ENCODE measurements at regions not wholly inside any gene's neighbourhood (a gene's known extent, or its start where the extent isn't known, plus 50 kb on each side); places are given as distances from the start of the nearest gene placed in this dataset.
"Not testable (repeated sequence)": the region's sequence is repeated elsewhere in the genome, so short reads cannot be mapped to it uniquely, and the experiment has no call there.

- Histone ChIP-seq H3K27me3 (replicated peaks; ENCODE audit: insufficient read depth) (no peaks in the 10 kb centered on the region), H3K27ac (no peak overlapping the region), H3K36me3 (no peaks in the 10 kb centered on the region), H3K9me3 (no peaks in the 10 kb centered on the region), H3K4me3 (no peak overlapping the region), H3K4me1 (ENCODE audit: control insufficient read depth in 1 of 2, low read depth in 2 of 2) (peaks cover 10 to 29% of the 10 kb centered on the region in 2 donors)
- DNase-seq (ENCODE audit: low spot score) (no peak), ATAC-seq (ENCODE audit: insufficient number of reproducible peaks, low FRiP score, low read depth) (no peak)
- TF ChIP-seq CTCF (IDR thresholded peaks at IDR 0.05), result no peak
These were observed 61.9 kb upstream of the ADGRL2 start for GRCh38 chr1:81738875-81739274.

- Histone ChIP-seq H3K36me3 (no peaks in the 10 kb centered on the region), H3K9me3 (no peaks in the 10 kb centered on the region), H3K4me3 (no peak overlapping the region), H3K27me3 (replicated peaks; ENCODE audit: insufficient read depth) (no peaks in the 10 kb centered on the region), H3K4me1 (ENCODE audit: control insufficient read depth in 1 of 2, low read depth in 2 of 2) (peaks cover 0 to 3% of the 10 kb centered on the region in 2 donors), H3K27ac (no peak overlapping the region)
- ATAC-seq (ENCODE audit: insufficient number of reproducible peaks, low FRiP score, low read depth), result no peak
- DNase-seq (ENCODE audit: low spot score), result no peak
- TF ChIP-seq CTCF (IDR thresholded peaks at IDR 0.05), result no peak
These were observed 67.3 kb upstream of the ADGRL2 start for GRCh38 chr1:81733480-81733879.

DNA sequence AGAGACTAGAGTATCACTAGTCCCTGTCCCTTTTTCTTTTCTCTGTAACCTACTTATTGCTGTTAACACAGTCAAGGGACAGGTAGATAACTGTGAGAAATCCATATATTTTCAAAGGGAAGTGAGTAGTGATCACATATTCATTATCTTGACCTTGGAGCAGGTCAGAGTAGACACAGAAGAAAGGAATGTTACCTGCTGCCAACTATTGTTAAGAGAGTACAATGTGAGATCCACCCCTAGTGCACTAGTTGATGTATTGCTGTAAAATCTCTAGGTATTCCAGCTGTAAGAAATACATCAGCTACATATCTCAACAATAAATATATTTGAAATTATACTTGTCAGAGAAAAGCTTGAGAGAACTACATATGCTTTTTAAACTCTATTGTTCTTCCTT lies 68.7 kb upstream of the ADGRL2 start:
- H3K27ac ChIP-seq, result no peak overlapping the region
- H3K36me3 ChIP-seq, result no peaks in the 10 kb centered on the region
- no peaks in the 10 kb centered on the region for H3K9me3 ChIP-seq
- no peak for DNase-seq (ENCODE audit: low spot score)
- no peak for ATAC-seq (ENCODE audit: insufficient number of reproducible peaks, low FRiP score, low read depth)
- H3K27me3 ChIP-seq (replicated peaks; ENCODE audit: insufficient read depth), result no peaks in the 10 kb centered on the region
- H3K4me1 ChIP-seq (ENCODE audit: control insufficient read depth in 1 of 2, low read depth in 2 of 2), result peaks cover 0 to 3% of the 10 kb centered on the region in 2 donors
- no peak for TF ChIP-seq CTCF (IDR thresholded peaks at IDR 0.05)
- no peak overlapping the region for H3K4me3 ChIP-seq

DNA sequence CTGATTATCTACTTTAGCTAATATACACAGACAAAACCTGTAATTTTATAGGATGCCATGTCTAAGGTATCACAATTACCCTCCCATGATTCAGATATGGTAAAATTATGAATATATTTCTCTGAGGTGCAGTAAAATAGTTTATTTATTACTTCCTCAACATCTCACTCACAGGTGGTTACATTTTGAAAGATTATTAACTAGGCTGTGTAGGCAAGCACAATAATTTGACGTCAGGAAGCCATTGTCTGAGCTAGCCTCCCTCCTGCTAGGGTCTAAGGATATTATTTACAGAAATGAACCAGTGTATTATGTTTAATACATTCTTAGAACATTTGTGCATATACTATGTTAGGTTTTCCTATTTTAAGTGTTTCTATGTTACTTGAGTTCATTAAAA lies 69.9 kb upstream of the ADGRL2 start:
- H3K4me1 ChIP-seq (ENCODE audit: control insufficient read depth in 1 of 2, low read depth in 2 of 2), result peaks cover 0 to 3% of the 10 kb centered on the region in 2 donors
- no peak for TF ChIP-seq CTCF (IDR thresholded peaks at IDR 0.05)
- H3K27ac ChIP-seq, result no peak overlapping the region
- H3K36me3 ChIP-seq, result no peaks in the 10 kb centered on the region
- no peak for ATAC-seq (ENCODE audit: insufficient number of reproducible peaks, low FRiP score, low read depth)
- no peak overlapping the region for H3K4me3 ChIP-seq
- H3K9me3 ChIP-seq, result no peaks in the 10 kb centered on the region
- no peaks in the 10 kb centered on the region for H3K27me3 ChIP-seq (replicated peaks; ENCODE audit: insufficient read depth)
- DNase-seq (ENCODE audit: low spot score), result no peak

DNA sequence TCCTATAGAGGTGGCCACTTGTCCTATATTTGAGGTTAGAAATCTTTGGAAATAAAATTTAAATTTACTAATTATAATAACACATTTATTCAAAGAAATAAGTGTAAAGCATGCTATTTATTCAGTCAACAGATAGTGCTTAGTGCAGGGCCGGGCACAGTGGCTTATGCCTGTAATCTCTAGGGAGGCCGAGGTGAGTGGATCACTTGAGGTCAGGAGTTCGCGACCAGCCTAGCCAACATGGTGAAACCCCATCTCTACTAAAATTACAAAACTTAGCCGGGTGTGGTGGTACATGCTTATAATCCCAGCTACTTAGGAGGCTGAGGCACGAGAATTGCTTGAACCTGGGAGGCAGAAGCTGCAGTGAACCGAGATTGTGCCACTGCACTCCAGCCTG lies 70.4 kb upstream of the ADGRL2 start:
- H3K4me3 ChIP-seq; H3K27ac ChIP-seq; H3K27me3 ChIP-seq (replicated peaks; ENCODE audit: insufficient read depth); H3K36me3 ChIP-seq; ATAC-seq (ENCODE audit: insufficient number of reproducible peaks, low FRiP score, low read depth); H3K9me3 ChIP-seq; DNase-seq (ENCODE audit: low spot score); H3K4me1 ChIP-seq (ENCODE audit: control insufficient read depth in 1 of 2, low read depth in 2 of 2): not testable (repeated sequence)

DNA sequence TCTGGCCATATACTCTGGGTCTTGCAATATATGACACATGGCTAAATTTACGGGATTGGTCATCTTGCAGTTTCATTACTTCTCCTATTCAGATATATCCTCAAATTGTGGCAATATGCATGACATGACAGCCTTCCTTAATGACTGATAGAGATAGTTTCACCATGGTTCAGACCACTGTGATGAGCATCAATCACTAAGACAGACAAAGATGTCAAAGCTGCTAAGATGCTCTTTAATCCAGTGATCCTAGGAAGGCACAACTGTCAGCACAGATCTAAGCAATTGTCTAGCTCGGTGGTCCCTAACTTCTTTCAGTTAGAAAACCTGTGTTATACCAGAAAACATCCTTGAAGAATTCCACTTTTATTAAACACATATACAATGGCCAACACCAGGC lies 70.9 kb upstream of the ADGRL2 start:
- no peaks in the 10 kb centered on the region for H3K9me3 ChIP-seq
- H3K27ac ChIP-seq, result no peak overlapping the region
- TF ChIP-seq CTCF (IDR thresholded peaks at IDR 0.05), result no peak
- DNase-seq (ENCODE audit: low spot score) (no peak), ATAC-seq (ENCODE audit: insufficient number of reproducible peaks, low FRiP score, low read depth) (no peak)
- H3K4me1 ChIP-seq (ENCODE audit: control insufficient read depth in 1 of 2, low read depth in 2 of 2), result peaks cover 0 to 3% of the 10 kb centered on the region in 2 donors
- no peaks in the 10 kb centered on the region for H3K27me3 ChIP-seq (replicated peaks; ENCODE audit: insufficient read depth)
- H3K36me3 ChIP-seq, result no peaks in the 10 kb centered on the region
- no peak overlapping the region for H3K4me3 ChIP-seq
